HG03135 (cell line): ENCODE measurements at regions not wholly inside any gene's neighbourhood (a gene's known extent, or its start where the extent isn't known, plus 50 kb on each side); places are given as distances from the start of the nearest gene placed in this dataset.

Experiments used
- ATAC-seq: cut with Tn5 transposase; IDR thresholded peaks from one replicate; pipeline ENCODE4 v1.9.1; 2021; ENCODE audit warnings: mild to moderate bottlenecking, moderate library complexity; ENCODE audit not compliant: unreplicated experiment

GRCh38 chrX:30504309-30504708, 73.3 kb downstream of the TASL start:
- no peak for ATAC-seq

GRCh38 chrX:30495468-30495867, 82.1 kb downstream of the TASL start:
- peak; percentile 84 for ATAC-seq

- ATAC-seq = no peak
Observed at GRCh38 chrX:30493348-30493747, 84.2 kb downstream of the TASL start.

- no peak for ATAC-seq
Observed at GRCh38 chrX:30489323-30489722, 88.2 kb downstream of the TASL start.

- ATAC-seq = peak; percentile 77
Observed at GRCh38 chrX:30488092-30488491, 89.5 kb downstream of the TASL start.

GRCh38 chrX:30483996-30484395, 93.6 kb downstream of the TASL start:
- no peak for ATAC-seq

- no peak for ATAC-seq
Observed at GRCh38 chrX:30468471-30468870, 109.1 kb downstream of the TASL start.
